H1 (cell line): ENCODE measurements at regions not wholly inside any gene's neighbourhood (a gene's known extent, or its start where the extent isn't known, plus 50 kb on each side); places are given as distances from the start of the nearest gene placed in this dataset.

Experiments
- ASH2L ChIP-seq: fragments of 200-600, 300-600 bp; sonication (generic); IDR thresholded peaks from one replicate; pipeline ENCODE4 v1.7.1; 2017; ENCODE audit warnings: low read length
- BACH1 ChIP-seq: IDR thresholded peaks from 2 replicates; pipeline ENCODE4 v1.6.1; 2012; ENCODE audit warnings: low read length, improper control_type of control experiment
- CHD7 ChIP-seq: fragments of 300-600 bp; sonication (generic); IDR thresholded peaks from 2 replicates; pipeline ENCODE4 v1.7.1; 2012; ENCODE audit warnings: low read length, moderate library complexity, mild to moderate bottlenecking, inconsistent platforms; ENCODE audit not compliant: insufficient replicate concordance
- EZH2 ChIP-seq: fragments of 200-600 bp; sonication (generic); IDR thresholded peaks from 2 replicates; pipeline ENCODE4 v1.7.1; 2012; ENCODE audit warnings: low read depth, mild to moderate bottlenecking, moderate library complexity, low read length, inconsistent platforms; ENCODE audit not compliant: severe bottlenecking
- GABPA ChIP-seq: IDR thresholded peaks from 2 replicates; pipeline ENCODE4 v1.6.1; 2011; ENCODE audit warnings: mild to moderate bottlenecking, low read length, moderate library complexity, borderline replicate concordance; ENCODE audit not compliant: insufficient read depth
- KDM5A ChIP-seq: fragments of 200-600 bp; IDR thresholded peaks from 2 replicates; pipeline ENCODE4 v1.7.1; 2012; ENCODE audit warnings: mild to moderate bottlenecking, low read length, inconsistent platforms, mixed read lengths
- PHF8 ChIP-seq: fragments of 200-600 bp; sonication (generic); conservative IDR thresholded peaks from 2 replicates; pipeline ENCODE4 v1.7.1; 2012; ENCODE audit warnings: low read depth, mild to moderate bottlenecking, inconsistent platforms, low read length, moderate library complexity
- SIRT6 ChIP-seq: IDR thresholded peaks from one replicate; pipeline ENCODE4 v1.7.1; 2012; ENCODE audit warnings: low read length, inconsistent platforms
- SIX5 ChIP-seq: IDR thresholded peaks from 2 replicates; pipeline ENCODE4 v1.6.1; 2011; ENCODE audit warnings: mild to moderate bottlenecking, low read depth, low read length
- TAF1 ChIP-seq: IDR thresholded peaks from 2 replicates; pipeline ENCODE4 v1.6.1; 2011; ENCODE audit warnings: mild to moderate bottlenecking, low read depth, low read length

GRCh38 chr2:62344472-62344871 is 148.6 kb downstream of the B3GNT2 start (continued):
- TF ChIP-seq CHD7 (no peak), GABPA (no peak), EZH2 (no peak), SIRT6 (no peak), TAF1 (no peak), SIX5 (no peak), BACH1 (no peak), KDM5A (no peak), PHF8 (no peak), ASH2L (no peak)
